HUES6 (cell line): ENCODE measurements at regions not wholly inside any gene's neighbourhood (a gene's known extent, or its start where the extent isn't known, plus 50 kb on each side); places are given as distances from the start of the nearest gene placed in this dataset.

Experiments
- H3K27ac ChIP-seq: 2 replicates; pipeline ENCODE4 v1.7.0; 2013; ENCODE audit warnings: low read depth, mild to moderate bottlenecking, low read length, inconsistent platforms
- H3K27me3 ChIP-seq: 2 replicates; pipeline ENCODE4 v1.6.1; 2013; ENCODE audit warnings: low read length; ENCODE audit not compliant: control insufficient read depth, insufficient read depth
- H3K36me3 ChIP-seq: 2 replicates; pipeline ENCODE4 v1.6.1; 2013; ENCODE audit warnings: low read length; ENCODE audit not compliant: control insufficient read depth, insufficient read depth
- H3K4me1 ChIP-seq: 2 replicates; pipeline ENCODE4 v1.6.1; 2013; ENCODE audit warnings: low read length; ENCODE audit not compliant: control insufficient read depth, insufficient read depth
- H3K4me3 ChIP-seq: 2 replicates; pipeline ENCODE4 v1.5.1; 2013; ENCODE audit warnings: low read depth, low read length
- H3K9ac ChIP-seq: one replicate; pipeline ENCODE4 v1.6.1; 2013; ENCODE audit warnings: mild to moderate bottlenecking, low read length
- H3K9me3 ChIP-seq: 2 replicates; pipeline ENCODE4 v1.6.1; 2013; ENCODE audit warnings: low read depth, low read length; ENCODE audit not compliant: control insufficient read depth, insufficient read depth

- Histone ChIP-seq H3K4me3 (no peak overlapping the region), H3K4me1 (peaks cover 16% of the 10 kb centered on the region), H3K27ac (no peak overlapping the region), H3K36me3 (no peaks in the 10 kb centered on the region), H3K27me3 (no peaks in the 10 kb centered on the region), H3K9ac (no peak overlapping the region), H3K9me3 (no peaks in the 10 kb centered on the region)
Measured at GRCh38 chr13:30107521-30108136, 199.7 kb downstream of the KATNAL1 start.

- no peaks in the 10 kb centered on the region for H3K27me3 ChIP-seq
- no peaks in the 10 kb centered on the region for H3K36me3 ChIP-seq
- H3K4me1 ChIP-seq = peaks cover 11% of the 10 kb centered on the region
- no peaks in the 10 kb centered on the region for H3K9me3 ChIP-seq
- H3K27ac ChIP-seq = no peak overlapping the region
- H3K9ac ChIP-seq = no peak overlapping the region
- no peak overlapping the region for H3K4me3 ChIP-seq
Measured at GRCh38 chr13:30107121-30107520, 200.2 kb downstream of the KATNAL1 start.

- H3K4me1 ChIP-seq = peaks cover 8% of the 10 kb centered on the region
- no peak overlapping the region for H3K27ac ChIP-seq
- H3K9ac ChIP-seq = no peak overlapping the region
- H3K27me3 ChIP-seq = no peaks in the 10 kb centered on the region
- no peak overlapping the region for H3K4me3 ChIP-seq
- no peaks in the 10 kb centered on the region for H3K36me3 ChIP-seq
- no peaks in the 10 kb centered on the region for H3K9me3 ChIP-seq
Measured at GRCh38 chr13:30105381-30105780, 202.0 kb downstream of the KATNAL1 start.

GRCh38 chr13:30103161-30103840 is 204.1 kb downstream of the KATNAL1 start:
- Histone ChIP-seq H3K27me3 (no peaks in the 10 kb centered on the region), H3K27ac (no peak overlapping the region), H3K9ac (no peak overlapping the region), H3K36me3 (no peaks in the 10 kb centered on the region), H3K4me3 (no peak overlapping the region), H3K9me3 (no peaks in the 10 kb centered on the region), H3K4me1 (peaks cover 7% of the 10 kb centered on the region)

GRCh38 chr13:30100226-30100625 is 207.1 kb downstream of the KATNAL1 start:
- Histone ChIP-seq H3K9me3 (no peaks in the 10 kb centered on the region), H3K4me1 (peaks cover 6% of the 10 kb centered on the region), H3K27me3 (no peaks in the 10 kb centered on the region), H3K4me3 (no peak overlapping the region), H3K36me3 (no peaks in the 10 kb centered on the region), H3K9ac (no peak overlapping the region), H3K27ac (no peak overlapping the region)

GRCh38 chr13:30097701-30098100 is 209.7 kb downstream of the KATNAL1 start:
- H3K9me3 ChIP-seq = no peaks in the 10 kb centered on the region
- H3K4me3 ChIP-seq = no peak overlapping the region
- H3K27ac ChIP-seq = no peak overlapping the region
- no peaks in the 10 kb centered on the region for H3K36me3 ChIP-seq
- H3K9ac ChIP-seq = no peak overlapping the region
- H3K4me1 ChIP-seq = 0 out of 2 replicates have a peak, but pooled peaks cover 4% of the 10 kb centered on the region
- H3K27me3 ChIP-seq = no peaks in the 10 kb centered on the region

GRCh38 chr13:30097089-30097488 is 210.3 kb downstream of the KATNAL1 start:
- Histone ChIP-seq H3K9ac (no peak overlapping the region), H3K27me3 (no peaks in the 10 kb centered on the region), H3K4me1 (0 out of 2 replicates have a peak, but pooled peaks cover 4% of the 10 kb centered on the region), H3K27ac (no peak overlapping the region), H3K4me3 (no peak overlapping the region), H3K36me3 (no peaks in the 10 kb centered on the region), H3K9me3 (no peaks in the 10 kb centered on the region)

- Histone ChIP-seq H3K9ac (no peak overlapping the region), H3K27ac (no peak overlapping the region), H3K4me3 (no peak overlapping the region), H3K36me3 (no peaks in the 10 kb centered on the region), H3K9me3 (no peaks in the 10 kb centered on the region), H3K27me3 (no peaks in the 10 kb centered on the region), H3K4me1 (0 out of 2 replicates have a peak, but pooled peaks cover 4% of the 10 kb centered on the region)
Measured at GRCh38 chr13:30094015-30094414, 213.3 kb downstream of the KATNAL1 start.

GRCh38 chr13:30093236-30093635 is 214.1 kb downstream of the KATNAL1 start:
- H3K4me3 ChIP-seq = no peak overlapping the region
- no peaks in the 10 kb centered on the region for H3K4me1 ChIP-seq
- H3K27me3 ChIP-seq = no peaks in the 10 kb centered on the region
- H3K9me3 ChIP-seq = no peaks in the 10 kb centered on the region
- no peak overlapping the region for H3K27ac ChIP-seq
- H3K9ac ChIP-seq = no peak overlapping the region
- no peaks in the 10 kb centered on the region for H3K36me3 ChIP-seq

GRCh38 chr13:30091691-30092090 is 215.7 kb downstream of the KATNAL1 start:
- no peaks in the 10 kb centered on the region for H3K27me3 ChIP-seq
- no peaks in the 10 kb centered on the region for H3K36me3 ChIP-seq
- H3K4me3 ChIP-seq = no peak overlapping the region
- peaks cover 3% of the 10 kb centered on the region; the same call in 1 of the 2 replicates for H3K9me3 ChIP-seq
- no peak overlapping the region for H3K9ac ChIP-seq
- H3K4me1 ChIP-seq = no peaks in the 10 kb centered on the region
- no peak overlapping the region for H3K27ac ChIP-seq

GRCh38 chr13:30091035-30091434 is 216.3 kb downstream of the KATNAL1 start:
- H3K27ac ChIP-seq = no peak overlapping the region

More at GRCh38 chr13:30091035-30091434, 216.3 kb downstream of the KATNAL1 start:
- Histone ChIP-seq H3K36me3 (no peaks in the 10 kb centered on the region), H3K9ac (no peak overlapping the region), H3K4me1 (no peaks in the 10 kb centered on the region), H3K9me3 (peaks cover 8% of the 10 kb centered on the region), H3K4me3 (no peak overlapping the region), H3K27me3 (no peaks in the 10 kb centered on the region)
